ENCODE measurements at regions not wholly inside any gene's neighbourhood (a gene's known extent, or its start where the extent isn't known, plus 50 kb on each side); places are given as distances from the start of the nearest gene placed in this dataset.
"Not testable (repeated sequence)": the region's sequence is repeated elsewhere in the genome, so short reads cannot be mapped to it uniquely, and the experiment has no call there.

- DNase-seq (ENCODE audit: extremely low read depth in 1 of 2, low read depth in 1 of 2), result no peak
Observed at GRCh38 chr14:56996721-56997399, 186.6 kb upstream of the OTX2 start.

- DNase-seq (ENCODE audit: extremely low read depth in 1 of 2, low read depth in 1 of 2), result no peak
Observed at GRCh38 chr14:56995010-56995409, 184.7 kb upstream of the OTX2 start.

GRCh38 chr14:56992332-56992820, 182.1 kb upstream of the OTX2 start:
- no peak for DNase-seq (ENCODE audit: extremely low read depth in 1 of 2, low read depth in 1 of 2)

GRCh38 chr14:56990991-56991627, 180.8 kb upstream of the OTX2 start:
- not testable (repeated sequence) for DNase-seq (ENCODE audit: extremely low read depth in 1 of 2, low read depth in 1 of 2)

GRCh38 chr14:56989359-56989758, 179.1 kb upstream of the OTX2 start:
- no peak for DNase-seq (ENCODE audit: extremely low read depth in 1 of 2, low read depth in 1 of 2)

GRCh38 chr14:56979936-56980335, 169.7 kb upstream of the OTX2 start:
- DNase-seq (ENCODE audit: extremely low read depth in 1 of 2, low read depth in 1 of 2), result no peak

GRCh38 chr14:56976211-56976610, 165.9 kb upstream of the OTX2 start:
- DNase-seq (ENCODE audit: extremely low read depth in 1 of 2, low read depth in 1 of 2), result no peak

GRCh38 chr14:56975521-56975920, 165.2 kb upstream of the OTX2 start:
- DNase-seq (ENCODE audit: extremely low read depth in 1 of 2, low read depth in 1 of 2), result no peak

GRCh38 chr14:56972948-56973347, 162.7 kb upstream of the OTX2 start:
- no peak for DNase-seq (ENCODE audit: extremely low read depth in 1 of 2, low read depth in 1 of 2)

GRCh38 chr14:56964895-56965294, 154.6 kb upstream of the OTX2 start:
- no peak for DNase-seq (ENCODE audit: extremely low read depth in 1 of 2, low read depth in 1 of 2)

GRCh38 chr14:56963381-56963780, 153.1 kb upstream of the OTX2 start:
- no peak for DNase-seq (ENCODE audit: extremely low read depth in 1 of 2, low read depth in 1 of 2)

GRCh38 chr14:56962444-56963080, 152.3 kb upstream of the OTX2 start:
- DNase-seq (ENCODE audit: extremely low read depth in 1 of 2, low read depth in 1 of 2), result no peak

GRCh38 chr14:56959869-56960268, 149.6 kb upstream of the OTX2 start:
- no peak for DNase-seq (ENCODE audit: extremely low read depth in 1 of 2, low read depth in 1 of 2)

GRCh38 chr14:56959121-56959520, 148.8 kb upstream of the OTX2 start:
- no peak for DNase-seq (ENCODE audit: extremely low read depth in 1 of 2, low read depth in 1 of 2)

GRCh38 chr14:56956182-56956581, 145.9 kb upstream of the OTX2 start:
- DNase-seq (ENCODE audit: extremely low read depth in 1 of 2, low read depth in 1 of 2), result no peak

- no peak for DNase-seq (ENCODE audit: extremely low read depth in 1 of 2, low read depth in 1 of 2)
Observed at GRCh38 chr14:56955745-56956144, 145.5 kb upstream of the OTX2 start.

- DNase-seq (ENCODE audit: extremely low read depth in 1 of 2, low read depth in 1 of 2), result no peak
Observed at GRCh38 chr14:56953884-56954283, 143.6 kb upstream of the OTX2 start.

GRCh38 chr14:56952766-56953473, 142.6 kb upstream of the OTX2 start:
- no peak for DNase-seq (ENCODE audit: extremely low read depth in 1 of 2, low read depth in 1 of 2)

- DNase-seq (ENCODE audit: extremely low read depth in 1 of 2, low read depth in 1 of 2), result no peak
Observed at GRCh38 chr14:56949828-56950227, 139.5 kb upstream of the OTX2 start.

GRCh38 chr14:56945291-56945690, 135.0 kb upstream of the OTX2 start:
- no peak for DNase-seq (ENCODE audit: extremely low read depth in 1 of 2, low read depth in 1 of 2)

GRCh38 chr14:56944397-56944796, 134.1 kb upstream of the OTX2 start:
- DNase-seq (ENCODE audit: extremely low read depth in 1 of 2, low read depth in 1 of 2), result no peak

All from stimulated activated CD8-positive, alpha-beta memory T cell treated with anti-CD3 and anti-CD28 coated beads, Interleukin-7, amount 100 ng/mL, for 48 hours (primary cell).